Natural killer cell treated with Interleukin-12 subunit alpha and Interleukin-12 subunit beta and Interleukin-15 and Interleukin-18, amount 100 ng/mL, for 72 hours (primary cell): ENCODE measurements at regions not wholly inside any gene's neighbourhood (a gene's known extent, or its start where the extent isn't known, plus 50 kb on each side); places are given as distances from the start of the nearest gene placed in this dataset.
"Not testable (repeated sequence)": the region's sequence is repeated elsewhere in the genome, so short reads cannot be mapped to it uniquely, and the experiment has no call there.

Experiments used
- ATAC-seq, 2 donors: fragments of 150-1000 bp; cut with Tn5 transposase in 1 of 2; sonication (Bioruptor Pico), chemical (Tn5 transposase) in 1 of 2; 2 replicates each; pipeline ENCODE4 v1.10.0; 2021
- DNase-seq: peaks from one replicate; pipeline ENCODE4 v3.0.0; 2022; ENCODE audit warnings: low spot score
- H3K27ac Mint-ChIP-seq, 2 donors: 1 replicate in 1 of 2; 2 replicates in 1 of 2; pipeline ENCODE4 v1.8.0; 2022; ENCODE audit warnings: mixed read lengths in 2 of 2, mild to moderate bottlenecking in 1 of 2, moderate library complexity in 1 of 2
- H3K27me3 Mint-ChIP-seq, 2 donors: 1 replicate in 1 of 2; 2 replicates in 1 of 2; pipeline ENCODE4 v1.8.0; 2022; ENCODE audit warnings: mixed read lengths in 2 of 2
- H3K36me3 Mint-ChIP-seq: one replicate; pipeline ENCODE4 v1.8.0; 2022; ENCODE audit warnings: mixed read lengths
- H3K4me1 Mint-ChIP-seq, 2 donors: 1 replicate in 1 of 2; 2 replicates in 1 of 2; pipeline ENCODE4 v1.8.0; 2022; ENCODE audit warnings: low read depth in 2 of 2, mixed read lengths in 2 of 2, mild to moderate bottlenecking in 1 of 2
- H3K4me3 Mint-ChIP-seq: one replicate; pipeline ENCODE4 v1.8.0; 2022; ENCODE audit warnings: mixed read lengths
- H3K9me3 Mint-ChIP-seq: 2 replicates; pipeline ENCODE4 v1.8.0; 2022; ENCODE audit warnings: mixed read lengths

GRCh38 chr9:60525879-60526686 is 388.1 kb upstream of the SPATA31A5 start:
- not testable (repeated sequence) for H3K36me3 Mint-ChIP-seq

GRCh38 chr9:60526694-60527231 is 387.4 kb upstream of the SPATA31A5 start:
- H3K36me3 Mint-ChIP-seq, H3K27ac Mint-ChIP-seq, H3K4me1 Mint-ChIP-seq: not testable (repeated sequence)

More at GRCh38 chr9:60525879-60526686, 388.1 kb upstream of the SPATA31A5 start:
- H3K27me3 Mint-ChIP-seq, H3K4me3 Mint-ChIP-seq, DNase-seq, H3K27ac Mint-ChIP-seq, H3K4me1 Mint-ChIP-seq, H3K9me3 Mint-ChIP-seq: not testable (repeated sequence)
- ATAC-seq = peak; percentile 50 to 53

GRCh38 chr9:60544518-60544917 is 369.7 kb upstream of the SPATA31A5 start:
- H3K4me3 Mint-ChIP-seq, H3K27me3 Mint-ChIP-seq, ATAC-seq, H3K4me1 Mint-ChIP-seq, DNase-seq, H3K27ac Mint-ChIP-seq: not testable (repeated sequence)
- Mint-ChIP-seq H3K9me3 (peaks cover 10% of the 10 kb centered on the region), H3K36me3 (peaks cover 11% of the 10 kb centered on the region)

More at GRCh38 chr9:60526694-60527231, 387.4 kb upstream of the SPATA31A5 start:
- not testable (repeated sequence) for H3K27me3 Mint-ChIP-seq, H3K9me3 Mint-ChIP-seq, H3K4me3 Mint-ChIP-seq, DNase-seq
- ATAC-seq = peak in 1 of 2 donors; percentile 41

- H3K4me1 Mint-ChIP-seq = no peaks in the 10 kb centered on the region
Observed at GRCh38 chr9:60545346-60545877, 368.8 kb upstream of the SPATA31A5 start.

GRCh38 chr9:60545878-60546385 is 368.3 kb upstream of the SPATA31A5 start:
- peaks cover 10% of the 10 kb centered on the region for H3K9me3 Mint-ChIP-seq
- no peak overlapping the region for H3K27ac Mint-ChIP-seq
- no peak for ATAC-seq
- peak; percentile 60 for DNase-seq
- no peaks in the 10 kb centered on the region for H3K27me3 Mint-ChIP-seq
- H3K4me3 Mint-ChIP-seq = no peak overlapping the region
- peaks cover 11% of the 10 kb centered on the region for H3K36me3 Mint-ChIP-seq
- H3K4me1 Mint-ChIP-seq = no peaks in the 10 kb centered on the region

More at GRCh38 chr9:60545346-60545877, 368.8 kb upstream of the SPATA31A5 start:
- DNase-seq = no peak
- Mint-ChIP-seq H3K27me3 (no peaks in the 10 kb centered on the region), H3K27ac (no peak overlapping the region), H3K4me3 (no peak overlapping the region), H3K36me3 (peaks cover 11% of the 10 kb centered on the region), H3K9me3 (peaks cover 10% of the 10 kb centered on the region)
- no peak for ATAC-seq

GRCh38 chr9:60546406-60546805 is 367.8 kb upstream of the SPATA31A5 start:
- no peak overlapping the region for H3K27ac Mint-ChIP-seq

GRCh38 chr9:60546990-60547389 is 367.2 kb upstream of the SPATA31A5 start:
- H3K4me1 Mint-ChIP-seq, DNase-seq, ATAC-seq, H3K27ac Mint-ChIP-seq, H3K27me3 Mint-ChIP-seq, H3K36me3 Mint-ChIP-seq, H3K4me3 Mint-ChIP-seq: not testable (repeated sequence)
- peaks cover 10% of the 10 kb centered on the region for H3K9me3 Mint-ChIP-seq

More at GRCh38 chr9:60546406-60546805, 367.8 kb upstream of the SPATA31A5 start:
- H3K9me3 Mint-ChIP-seq = peaks cover 10% of the 10 kb centered on the region
- H3K4me3 Mint-ChIP-seq = no peak overlapping the region
- no peak for DNase-seq
- no peaks in the 10 kb centered on the region for H3K4me1 Mint-ChIP-seq
- no peaks in the 10 kb centered on the region for H3K27me3 Mint-ChIP-seq
- no peak for ATAC-seq
- peaks cover 8% of the 10 kb centered on the region for H3K36me3 Mint-ChIP-seq
